Keratinocyte (primary cell): ENCODE measurements at regions not wholly inside any gene's neighbourhood (a gene's known extent, or its start where the extent isn't known, plus 50 kb on each side); places are given as distances from the start of the nearest gene placed in this dataset.

Source experiments
- DNase-seq: peaks from one replicate; pipeline ENCODE4 v3.0.0-alpha.2; 2011; ENCODE audit warnings: low read depth, missing footprints, low spot score
- FAIRE-seq: peaks from 2 replicates; lab custom pipeline; 2011; peaks lifted over from hg19 to GRCh38; lab: Jason Lieb, UNC
- H2AFZ ChIP-seq: 2 replicates; pipeline ENCODE4 v1.6.0; 2012; ENCODE audit warnings: low read length, control low read depth, inconsistent platforms; ENCODE audit not compliant: control insufficient read depth
- H3K27ac ChIP-seq: 2 replicates; pipeline ENCODE4 v1.5.1; 2011; ENCODE audit warnings: low read length; ENCODE audit not compliant: control insufficient read depth, insufficient read depth
- H3K27me3 ChIP-seq: 3 replicates; pipeline ENCODE4 v1.6.0; 2011; ENCODE audit warnings: low read length; ENCODE audit not compliant: control insufficient read depth, insufficient read depth; ENCODE audit errors: extremely low read depth
- H3K36me3 ChIP-seq, 2 experiments: 2 replicates in 1 of 2; 3 replicates in 1 of 2; pipeline ENCODE4 v1.5.1; 2011; ENCODE audit warnings: low read length in 2 of 2, mild to moderate bottlenecking in 1 of 2; ENCODE audit not compliant: control insufficient read depth in 2 of 2, insufficient read depth in 2 of 2; ENCODE audit errors: extremely low read depth in 1 of 2
- H3K4me1 ChIP-seq: 3 replicates; pipeline ENCODE4 v1.5.1; 2011; ENCODE audit warnings: low read length; ENCODE audit not compliant: control insufficient read depth, insufficient read depth; ENCODE audit errors: extremely low read depth
- H3K4me2 ChIP-seq: 3 replicates; pipeline ENCODE4 v1.6.0; 2011; ENCODE audit warnings: low read depth, low read length; ENCODE audit not compliant: control insufficient read depth, insufficient read depth; ENCODE audit errors: extremely low read depth
- H3K4me3 ChIP-seq, 3 experiments: fragments of 200-600 bp in 1 of 3; sonication (generic) in 1 of 3; 2 replicates in 2 of 3; 3 replicates in 1 of 3; pipeline ENCODE4 v1.5.1; 2011 to 2016; ENCODE audit warnings: low read length in 3 of 3, mild to moderate bottlenecking in 3 of 3, control low read depth in 2 of 3, inconsistent platforms in 1 of 3, low read depth in 1 of 3, mixed read lengths in 1 of 3, mixed run types in 1 of 3, moderate library complexity in 1 of 3; ENCODE audit not compliant: control insufficient read depth in 2 of 3, insufficient read depth in 2 of 3; ENCODE audit errors: extremely low read depth in 1 of 3
- H3K79me2 ChIP-seq: 2 replicates; pipeline ENCODE4 v1.6.0; 2012; ENCODE audit warnings: low read length; ENCODE audit not compliant: control insufficient read depth, insufficient read depth
- H3K9ac ChIP-seq: 3 replicates; pipeline ENCODE4 v1.6.0; 2011; ENCODE audit warnings: low read length; ENCODE audit not compliant: control insufficient read depth, insufficient read depth; ENCODE audit errors: extremely low read depth
- H3K9me1 ChIP-seq: 3 replicates; pipeline ENCODE4 v1.6.0; 2011; ENCODE audit warnings: low read length; ENCODE audit not compliant: control insufficient read depth, insufficient read depth; ENCODE audit errors: extremely low read depth
- H3K9me3 ChIP-seq: 2 replicates; pipeline ENCODE4 v1.5.1; 2012; ENCODE audit warnings: low read depth, low read length; ENCODE audit not compliant: control insufficient read depth
- H4K20me1 ChIP-seq: 3 replicates; pipeline ENCODE4 v1.6.0; 2011; ENCODE audit warnings: low read length; ENCODE audit not compliant: control insufficient read depth, insufficient read depth; ENCODE audit errors: extremely low read depth
- EZH2 ChIP-seq: IDR thresholded peaks from one replicate; pipeline ENCODE4 v1.6.1; 2012; ENCODE audit warnings: inconsistent platforms, mild to moderate bottlenecking, low read length, moderate library complexity
- dilution Hi-C: fragments of 300-500 bp; cut with MboI; formaldehyde crosslinking; loops from one replicate; pipeline ENCODE4 v1.7.0; 2020; ENCODE audit warnings: low sequenced_read_pairs; ENCODE audit not compliant: extremely low pct_ligation_motif_present
- TF ChIP-seq, protein P1 (sequence below), 3 experiments: IDR thresholded peaks in 1 of 3; conservative IDR thresholded peaks in 1 of 3; optimal IDR thresholded peaks in 1 of 3; 2 replicates in 2 of 3; 3 replicates in 1 of 3; pipeline versions ENCODE3 to v1.5.1; 2011; ENCODE audit warnings: low read length in 3 of 3, mild to moderate bottlenecking in 3 of 3, moderate library complexity in 2 of 3, control low read depth in 1 of 3, inconsistent platforms in 1 of 3; ENCODE audit not compliant: insufficient read depth in 2 of 3; ENCODE audit errors: extremely low read depth in 1 of 3

DNA sequence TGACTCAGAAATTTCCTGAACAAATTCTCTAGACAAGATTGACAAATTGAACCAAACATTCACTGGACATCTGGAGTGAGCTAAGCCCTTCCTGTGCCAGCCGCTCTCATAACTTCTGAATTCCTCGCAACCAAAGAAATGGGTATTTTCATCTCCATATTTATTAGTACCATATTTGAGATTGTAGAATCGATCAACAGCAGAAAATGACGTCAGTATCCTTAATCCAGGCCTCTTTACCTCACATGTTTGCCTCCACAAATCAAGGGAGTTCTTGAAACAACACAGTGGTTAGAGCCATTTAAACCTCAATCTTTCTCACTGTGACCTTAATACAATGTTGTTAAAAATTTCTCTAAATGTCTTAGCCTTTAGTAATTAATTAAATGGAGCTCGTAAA lies 735.6 kb upstream of the SORCS1 start:
- H3K79me2 ChIP-seq = no peaks in the 10 kb centered on the region
- H3K27me3 ChIP-seq = no peaks in the 10 kb centered on the region
- H3K27ac ChIP-seq = no peak overlapping the region
- no peak overlapping the region for H3K4me3 ChIP-seq
- H2AFZ ChIP-seq = no peak overlapping the region
- H3K4me1 ChIP-seq = no peaks in the 10 kb centered on the region
- H3K9me3 ChIP-seq = no peaks in the 10 kb centered on the region
- TF ChIP-seq EZH2 = no peak
- TF ChIP-seq, protein P1, sequence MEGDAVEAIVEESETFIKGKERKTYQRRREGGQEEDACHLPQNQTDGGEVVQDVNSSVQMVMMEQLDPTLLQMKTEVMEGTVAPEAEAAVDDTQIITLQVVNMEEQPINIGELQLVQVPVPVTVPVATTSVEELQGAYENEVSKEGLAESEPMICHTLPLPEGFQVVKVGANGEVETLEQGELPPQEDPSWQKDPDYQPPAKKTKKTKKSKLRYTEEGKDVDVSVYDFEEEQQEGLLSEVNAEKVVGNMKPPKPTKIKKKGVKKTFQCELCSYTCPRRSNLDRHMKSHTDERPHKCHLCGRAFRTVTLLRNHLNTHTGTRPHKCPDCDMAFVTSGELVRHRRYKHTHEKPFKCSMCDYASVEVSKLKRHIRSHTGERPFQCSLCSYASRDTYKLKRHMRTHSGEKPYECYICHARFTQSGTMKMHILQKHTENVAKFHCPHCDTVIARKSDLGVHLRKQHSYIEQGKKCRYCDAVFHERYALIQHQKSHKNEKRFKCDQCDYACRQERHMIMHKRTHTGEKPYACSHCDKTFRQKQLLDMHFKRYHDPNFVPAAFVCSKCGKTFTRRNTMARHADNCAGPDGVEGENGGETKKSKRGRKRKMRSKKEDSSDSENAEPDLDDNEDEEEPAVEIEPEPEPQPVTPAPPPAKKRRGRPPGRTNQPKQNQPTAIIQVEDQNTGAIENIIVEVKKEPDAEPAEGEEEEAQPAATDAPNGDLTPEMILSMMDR (optimal IDR thresholded peaks at IDR 0.05 in 1 of 3, IDR thresholded peaks at IDR 0.05 in 1 of 3, conservative IDR thresholded peaks at IDR 0.05 in 1 of 3; ENCODE audit: extremely low read depth in 1 of 3, insufficient read depth in 2 of 3, low read length in 3 of 3) = no peak
- H3K36me3 ChIP-seq = no peaks in the 10 kb centered on the region
- no peak for DNase-seq
- dilution Hi-C loops = no loop called here
- no peaks in the 10 kb centered on the region for H4K20me1 ChIP-seq
- no peaks in the 10 kb centered on the region for H3K9me1 ChIP-seq
- no peak overlapping the region for H3K4me2 ChIP-seq
- no peak overlapping the region for H3K9ac ChIP-seq
- FAIRE-seq = no peak

DNA sequence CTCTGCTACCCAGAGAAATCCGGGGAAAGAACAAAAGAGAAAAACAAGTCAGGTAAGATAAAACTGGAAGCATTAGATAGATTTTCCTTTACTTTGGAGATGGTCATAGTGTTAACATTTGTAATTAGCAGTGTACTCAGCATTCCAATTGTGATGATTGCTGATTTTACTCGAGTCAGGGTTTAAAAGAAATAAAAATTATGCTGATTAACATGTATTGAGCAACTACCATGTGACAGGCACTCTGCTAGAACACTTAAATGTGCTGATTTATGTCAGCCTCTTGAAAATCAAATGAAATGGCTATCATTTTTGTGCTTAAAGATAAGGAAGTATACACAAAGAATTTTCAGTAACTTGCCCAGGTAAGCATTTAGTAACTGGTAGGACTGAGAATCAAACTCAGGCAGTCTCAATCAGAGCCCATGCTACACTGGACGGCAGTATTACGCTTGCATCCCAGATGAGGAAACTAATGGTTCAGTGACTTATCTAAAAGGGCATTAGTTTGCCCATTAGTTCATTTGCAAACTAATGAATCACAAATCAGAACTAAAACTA lies 735.1 kb upstream of the SORCS1 start:
- no peak for DNase-seq

More for the DNA sequence above, 735.1 kb upstream of the SORCS1 start:
- Histone ChIP-seq H3K36me3 (no peaks in the 10 kb centered on the region), H3K4me2 (no peak overlapping the region), H3K9me3 (no peaks in the 10 kb centered on the region), H3K27ac (no peak overlapping the region), H3K9me1 (no peaks in the 10 kb centered on the region), H3K4me3 (no peak overlapping the region), H4K20me1 (no peaks in the 10 kb centered on the region), H3K27me3 (no peaks in the 10 kb centered on the region), H3K79me2 (no peaks in the 10 kb centered on the region), H2AFZ (no peak overlapping the region), H3K4me1 (no peaks in the 10 kb centered on the region), H3K9ac (no peak overlapping the region)
- FAIRE-seq = no peak
- dilution Hi-C loops = no loop called here
- TF ChIP-seq EZH2 = no peak
- TF ChIP-seq, protein P1 (optimal IDR thresholded peaks at IDR 0.05 in 1 of 3, IDR thresholded peaks at IDR 0.05 in 1 of 3, conservative IDR thresholded peaks at IDR 0.05 in 1 of 3; ENCODE audit: extremely low read depth in 1 of 3, insufficient read depth in 2 of 3, low read length in 3 of 3) = no peak
